OCI-LY7 (cell line): ENCODE measurements at regions not wholly inside any gene's neighbourhood (a gene's known extent, or its start where the extent isn't known, plus 50 kb on each side); places are given as distances from the start of the nearest gene placed in this dataset.
A peak's percentile ranks its signal among the peaks of the same experiment; 100 is the strongest.
"Not testable (repeated sequence)": the region's sequence is repeated elsewhere in the genome, so short reads cannot be mapped to it uniquely, and the experiment has no call there.

Source experiments
- BruUV-seq: library from RNA; stranded (reverse); fragments of 400-500 nt; replicated peaks from 2 replicates; lab custom pipeline; 2021; lab: Mats Ljungman, UMichigan
- CTCF ChIA-PET: fragments of 300-600 bp; sonication (Branson Sonifier 250); formaldehyde crosslinking; loops from one replicate; lab custom pipeline; 2022; ENCODE audit warnings: antibody characterized with exemption; ENCODE audit not compliant: unreplicated experiment; lab: Charles Lee
- POLR2A ChIA-PET: fragments of 300-600 bp; sonication (Branson Sonifier 250); formaldehyde crosslinking; loops from one replicate; lab custom pipeline; 2022; ENCODE audit warnings: antibody characterized with exemption; lab: Charles Lee
- DNase-seq: peaks from one replicate; pipeline ENCODE4 v3.0.0-alpha.2; 2015; ENCODE audit warnings: low spot score
- H2AFZ ChIP-seq: fragments of 200-600 bp; sonication (generic), shearing (Covaris generic); 2 replicates; pipeline ENCODE4 v1.6.1; 2014; ENCODE audit warnings: mild to moderate bottlenecking, antibody characterized with exemption, low read length, moderate library complexity
- H3K27ac ChIP-seq: fragments of 200-600 bp; sonication (generic); 2 replicates; pipeline ENCODE4 v1.5.1; 2014; ENCODE audit warnings: mixed run types, low read depth, mild to moderate bottlenecking, moderate library complexity, low read length, inconsistent platforms; ENCODE audit not compliant: poor library complexity, severe bottlenecking
- H3K36me3 ChIP-seq: fragments of 200-600 bp; sonication (generic); 2 replicates; pipeline ENCODE4 v1.6.1; 2014; ENCODE audit warnings: mild to moderate bottlenecking, antibody characterized with exemption, low read length, moderate library complexity, mixed read lengths; ENCODE audit not compliant: insufficient read depth
- H3K4me1 ChIP-seq: fragments of 200-600 bp; sonication (generic); 2 replicates; pipeline ENCODE4 v1.5.1; 2014; ENCODE audit warnings: mild to moderate bottlenecking, low read length; ENCODE audit not compliant: insufficient read depth, poor library complexity, severe bottlenecking
- H3K4me2 ChIP-seq: fragments of 200-600 bp; sonication (generic); 2 replicates; pipeline ENCODE4 v1.6.1; 2014; ENCODE audit warnings: mild to moderate bottlenecking, low read length
- H3K4me3 ChIP-seq: fragments of 200-600 bp; sonication (generic); 2 replicates; pipeline ENCODE4 v1.5.1; 2014; ENCODE audit warnings: mild to moderate bottlenecking, low read depth, low read length; ENCODE audit not compliant: poor library complexity, severe bottlenecking
- H3K79me2 ChIP-seq: fragments of 200-600 bp; sonication (generic); 2 replicates; pipeline ENCODE4 v1.6.1; 2016; ENCODE audit warnings: low read depth, mild to moderate bottlenecking, low read length, moderate library complexity, mixed read lengths; ENCODE audit not compliant: insufficient read depth
- H3K9me2 ChIP-seq: fragments of 200-600 bp; sonication (generic); 2 replicates; pipeline ENCODE4 v1.6.1; 2016; ENCODE audit warnings: mild to moderate bottlenecking, low read length, mixed read lengths; ENCODE audit not compliant: insufficient read depth
- H3K9me3 ChIP-seq: fragments of 200-600 bp; sonication (generic); 2 replicates; pipeline ENCODE4 v1.6.1; 2014; ENCODE audit warnings: mild to moderate bottlenecking, mixed run types, low read length, mixed read lengths
- H4K20me1 ChIP-seq: fragments of 200-600 bp; sonication (generic); 2 replicates; pipeline ENCODE4 v1.6.1; 2014; ENCODE audit warnings: mild to moderate bottlenecking, antibody characterized with exemption, low read length, moderate library complexity, mixed read lengths; ENCODE audit not compliant: insufficient read depth
- EZH2phosphoT487 ChIP-seq: fragments of 200-600 bp; sonication (generic); IDR thresholded peaks from 2 replicates; pipeline ENCODE4 v1.6.1; 2018; ENCODE audit warnings: low read depth, borderline replicate concordance, mild to moderate bottlenecking, mixed run types, antibody characterized with exemption, low read length, moderate library complexity, mixed read lengths
- intact Hi-C: fragments of 100-400 bp; cut with micrococcal nuclease; formaldehyde crosslinking; loops from one replicate; pipeline ENCODE4 v1.10.0; 2022; ENCODE audit not compliant: unreplicated experiment
- TF ChIP-seq, protein P1 (sequence below): fragments of 200-600 bp; sonication (generic); conservative IDR thresholded peaks from 2 replicates; pipeline ENCODE4 v1.5.1; 2014; ENCODE audit warnings: mild to moderate bottlenecking, antibody characterized with exemption, low read length, moderate library complexity, mixed read lengths

GRCh38 chr20:47440857-47441773, 60.6 kb upstream of the NCOA3 start:
- no TSS peak for BruUV-seq
- peak overlapping the region; percentile 21; the same call in 1 of the 2 replicates for H3K4me2 ChIP-seq

GRCh38 chr20:47441774-47442150, 59.9 kb upstream of the NCOA3 start:
- no peak overlapping the region for H3K4me3 ChIP-seq
- peak overlapping the region; percentile 21 for H3K27ac ChIP-seq
- BruUV-seq: no TSS peak
- H2AFZ ChIP-seq: no peak overlapping the region
- intact Hi-C loops: no loop called here
- CTCF ChIA-PET: interaction anchor here (0.6 kb wide), 1 partner anchor 28 kb away, joined by 3 read pairs; no protein-coding TSS in a partner anchor
- peaks cover 40% of the 10 kb centered on the region for H3K4me1 ChIP-seq
- TF ChIP-seq, protein P1, sequence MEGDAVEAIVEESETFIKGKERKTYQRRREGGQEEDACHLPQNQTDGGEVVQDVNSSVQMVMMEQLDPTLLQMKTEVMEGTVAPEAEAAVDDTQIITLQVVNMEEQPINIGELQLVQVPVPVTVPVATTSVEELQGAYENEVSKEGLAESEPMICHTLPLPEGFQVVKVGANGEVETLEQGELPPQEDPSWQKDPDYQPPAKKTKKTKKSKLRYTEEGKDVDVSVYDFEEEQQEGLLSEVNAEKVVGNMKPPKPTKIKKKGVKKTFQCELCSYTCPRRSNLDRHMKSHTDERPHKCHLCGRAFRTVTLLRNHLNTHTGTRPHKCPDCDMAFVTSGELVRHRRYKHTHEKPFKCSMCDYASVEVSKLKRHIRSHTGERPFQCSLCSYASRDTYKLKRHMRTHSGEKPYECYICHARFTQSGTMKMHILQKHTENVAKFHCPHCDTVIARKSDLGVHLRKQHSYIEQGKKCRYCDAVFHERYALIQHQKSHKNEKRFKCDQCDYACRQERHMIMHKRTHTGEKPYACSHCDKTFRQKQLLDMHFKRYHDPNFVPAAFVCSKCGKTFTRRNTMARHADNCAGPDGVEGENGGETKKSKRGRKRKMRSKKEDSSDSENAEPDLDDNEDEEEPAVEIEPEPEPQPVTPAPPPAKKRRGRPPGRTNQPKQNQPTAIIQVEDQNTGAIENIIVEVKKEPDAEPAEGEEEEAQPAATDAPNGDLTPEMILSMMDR: no peak
- no peak for TF ChIP-seq EZH2phosphoT487
- POLR2A ChIA-PET: interaction anchor here (0.7 to 12.0 kb wide), 6 partner anchors 12 to 1842 kb away, joined by 3 to 143 read pairs (median 4); no protein-coding TSS in a partner anchor
- no peak overlapping the region for H3K4me2 ChIP-seq
- peaks cover 15% of the 10 kb centered on the region; the same call in 1 of the 2 replicates for H3K79me2 ChIP-seq
- no peaks in the 10 kb centered on the region for H3K9me2 ChIP-seq
- DNase-seq: no peak
- no peaks in the 10 kb centered on the region; the same call in 1 of the 2 replicates for H3K9me3 ChIP-seq
- H3K36me3 ChIP-seq: no peaks in the 10 kb centered on the region
- H4K20me1 ChIP-seq: no peaks in the 10 kb centered on the region

More at GRCh38 chr20:47440857-47441773, 60.6 kb upstream of the NCOA3 start:
- peaks cover 46% of the 10 kb centered on the region for H3K4me1 ChIP-seq
- no peak overlapping the region for H3K4me3 ChIP-seq
- H3K27ac ChIP-seq: peak overlapping the region; percentile 21
- H3K79me2 ChIP-seq: peaks cover 15% of the 10 kb centered on the region; the same call in 1 of the 2 replicates
- no peaks in the 10 kb centered on the region for H4K20me1 ChIP-seq
- DNase-seq: no peak
- TF ChIP-seq, protein P1: no peak
- TF ChIP-seq EZH2phosphoT487: no peak
- no peaks in the 10 kb centered on the region for H3K9me2 ChIP-seq
- no peaks in the 10 kb centered on the region for H3K36me3 ChIP-seq
- no peaks in the 10 kb centered on the region; the same call in 1 of the 2 replicates for H3K9me3 ChIP-seq
- ChIA-PET POLR2A (interaction anchor here (0.7 to 12.0 kb wide), 7 partner anchors 10 to 1842 kb away, joined by 3 to 143 read pairs (median 4); no protein-coding TSS in a partner anchor), CTCF (no interaction called here)
- intact Hi-C loops: no loop called here
- H2AFZ ChIP-seq: peak overlapping the region; percentile 63; the same call in 1 of the 2 replicates

DNA sequence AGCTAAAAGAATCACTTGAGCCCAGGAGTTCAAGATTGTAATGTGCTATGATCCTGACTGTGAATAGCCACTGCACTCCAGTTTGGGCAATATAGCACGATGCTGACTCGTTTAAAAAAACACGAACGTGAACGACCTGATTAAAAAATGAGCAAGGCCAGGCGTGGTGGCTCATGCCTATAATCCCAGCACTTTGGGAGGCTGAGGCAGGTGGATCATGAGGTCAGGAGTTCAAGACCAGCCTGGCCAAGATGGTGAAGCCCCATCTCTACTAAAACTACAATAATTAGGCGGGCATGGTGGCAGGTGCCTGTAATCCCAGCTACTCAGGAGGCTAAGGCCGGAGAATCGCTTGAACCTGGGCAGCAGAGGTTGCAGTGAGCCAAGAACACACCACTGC, 58.6 kb upstream of the NCOA3 start:
- CTCF ChIA-PET, H3K4me2 ChIP-seq, H2AFZ ChIP-seq, H3K9me2 ChIP-seq, BruUV-seq, H3K79me2 ChIP-seq, H3K36me3 ChIP-seq, H4K20me1 ChIP-seq, H3K27ac ChIP-seq, DNase-seq, H3K9me3 ChIP-seq, H3K4me3 ChIP-seq, intact Hi-C loops: not testable (repeated sequence)
- POLR2A ChIA-PET: interaction anchor here (0.5 to 2.0 kb wide), 4 partner anchors 9 to 107 kb away, joined by 3 to 5 read pairs (median 4); no protein-coding TSS in a partner anchor
- peaks cover 32% of the 10 kb centered on the region for H3K4me1 ChIP-seq
